Fibroblast of skin of left quadriceps (primary cell): ENCODE measurements at regions not wholly inside any gene's neighbourhood (a gene's known extent, or its start where the extent isn't known, plus 50 kb on each side); places are given as distances from the start of the nearest gene placed in this dataset.
"Not testable (repeated sequence)": the region's sequence is repeated elsewhere in the genome, so short reads cannot be mapped to it uniquely, and the experiment has no call there.

ENCODE experiments used
- DNase-seq, 2 experiments: peaks; one replicate each; pipeline ENCODE4 v3.0.0-alpha.2; 2013; ENCODE audit warnings: low read depth in 2 of 2

DNA sequence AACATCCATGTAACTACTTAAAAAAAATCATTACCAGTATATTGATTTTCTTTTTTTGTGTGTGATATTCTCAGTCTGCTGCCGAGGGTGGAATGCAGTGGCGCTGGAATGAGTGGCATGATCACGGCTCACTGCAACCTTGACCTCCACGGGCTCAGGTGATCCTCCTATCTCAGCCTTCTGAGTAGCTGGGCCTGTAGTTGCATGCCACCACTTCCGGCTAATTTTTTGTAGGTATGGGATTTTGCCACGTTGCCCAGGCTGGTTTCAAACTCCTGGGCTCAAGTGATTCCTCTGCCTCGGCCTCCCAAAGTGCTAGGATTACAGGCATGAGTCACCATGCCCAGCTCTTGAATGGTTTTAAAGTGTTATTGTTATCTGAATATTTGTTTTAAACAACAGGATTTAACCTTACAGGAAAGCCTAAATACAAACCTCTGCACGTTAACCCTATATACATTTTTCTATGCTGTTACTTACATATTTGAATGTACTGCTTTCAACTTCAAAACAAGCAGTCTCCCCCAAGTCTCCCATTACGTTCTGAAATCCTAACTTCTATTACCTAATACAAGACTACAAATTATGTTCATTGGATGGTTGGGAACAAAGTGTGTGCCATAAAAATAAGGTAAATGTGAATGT lies 61.7 kb downstream of the KPNA2 start:
- DNase-seq = no peak

- DNase-seq = not testable (repeated sequence)
Observed at GRCh38 chr17:68099341-68099753, 63.8 kb downstream of the KPNA2 start.

DNA sequence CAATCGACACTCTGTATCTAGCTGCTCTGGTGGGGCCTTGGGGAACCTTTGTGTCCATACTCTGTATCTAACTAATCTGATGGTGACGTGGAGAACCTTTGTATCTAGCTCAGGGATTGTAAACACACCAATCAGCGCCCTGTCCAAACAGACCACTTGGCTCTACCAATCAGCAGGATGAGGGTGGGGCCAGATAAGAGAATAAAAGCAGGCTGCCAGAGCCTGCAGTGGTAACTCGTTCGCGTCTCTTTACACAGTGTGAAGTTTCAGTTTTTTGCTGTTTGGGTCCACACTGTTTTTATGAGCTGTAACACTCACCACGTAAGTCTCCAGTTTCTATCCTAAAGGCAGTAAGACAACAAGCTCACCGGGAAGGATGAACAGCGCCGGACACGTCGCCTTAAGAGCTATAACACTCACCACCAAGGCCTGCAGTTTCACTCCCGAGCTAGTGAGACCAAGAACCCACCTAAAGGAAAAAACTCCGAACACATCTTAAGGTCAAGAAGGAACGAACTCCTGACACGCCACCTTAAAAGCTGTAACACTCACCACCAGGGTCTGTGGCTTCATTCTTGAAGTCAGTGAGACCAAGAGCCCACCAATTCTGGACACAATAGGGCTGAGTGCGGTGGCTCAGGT lies 64.6 kb downstream of the KPNA2 start:
- no peak for DNase-seq

DNA sequence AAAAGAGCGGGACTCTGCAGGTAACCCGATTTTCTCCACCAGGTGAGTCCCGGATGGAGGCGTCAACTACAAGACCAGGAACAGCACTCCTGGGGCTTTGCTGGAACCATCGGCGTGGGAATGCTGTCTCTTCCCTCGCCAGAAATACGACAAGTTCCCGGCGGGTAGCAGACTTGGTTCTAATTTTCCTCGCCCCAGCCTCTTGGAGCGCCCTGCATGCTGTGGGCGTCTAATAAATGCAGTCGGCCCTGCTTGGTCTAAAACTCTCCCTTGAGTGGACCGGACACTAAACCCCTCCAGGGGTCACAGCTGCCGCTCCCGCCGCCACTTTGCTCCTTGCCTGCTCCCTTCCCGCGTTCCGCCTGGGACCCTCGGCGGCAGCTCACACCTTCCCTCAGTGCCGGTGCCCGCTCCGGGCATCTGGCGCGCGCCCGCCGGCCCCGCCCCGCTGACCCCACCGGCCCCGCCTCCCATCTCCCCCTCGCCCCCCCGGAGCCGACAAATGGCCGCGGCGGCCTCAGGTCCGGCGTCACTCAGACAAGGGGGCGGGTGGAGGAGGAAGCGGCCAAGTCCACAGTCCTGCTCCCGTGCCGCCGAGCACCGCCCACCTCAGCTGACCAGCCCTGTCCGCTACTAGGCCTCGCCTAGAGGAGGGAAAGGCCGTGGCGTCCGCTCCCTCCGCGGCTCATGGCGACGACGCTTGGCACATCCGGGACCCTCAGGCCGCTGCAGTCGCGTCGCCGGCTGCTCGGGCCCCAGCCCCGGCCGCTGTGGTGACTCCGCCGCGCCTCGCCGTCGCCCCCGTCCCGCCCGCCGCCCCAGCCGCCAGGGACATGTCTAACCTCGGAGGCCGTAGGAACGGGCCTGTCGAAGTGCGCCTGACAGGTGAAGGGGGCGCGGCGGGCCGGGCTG lies 65.8 kb downstream of the KPNA2 start:
- peak; percentile 45 for DNase-seq

- no peak for DNase-seq
Observed at GRCh38 chr17:68101987-68102314, 66.4 kb downstream of the KPNA2 start.

DNA sequence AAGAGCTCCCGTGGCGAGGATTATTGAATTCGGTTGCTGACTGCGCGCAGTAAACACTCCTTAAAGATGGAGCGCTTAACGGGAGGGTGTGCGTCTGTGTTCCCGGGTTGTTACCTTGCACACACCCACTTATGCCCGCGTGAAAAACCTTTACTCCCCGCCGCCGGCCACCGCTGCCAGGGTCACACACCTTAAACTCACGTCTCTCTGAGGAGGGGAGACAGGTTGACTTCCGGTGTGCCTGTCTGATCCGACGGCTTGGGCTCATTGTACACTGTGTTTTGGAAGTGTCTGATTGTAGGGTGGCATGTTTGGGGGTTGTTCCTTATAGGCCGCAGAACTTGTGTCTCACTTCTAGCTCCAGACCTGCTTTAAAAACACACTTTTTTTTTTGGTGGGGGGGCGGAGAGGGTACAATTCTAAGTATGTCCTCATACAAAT lies 66.8 kb downstream of the KPNA2 start:
- DNase-seq = no peak

DNA sequence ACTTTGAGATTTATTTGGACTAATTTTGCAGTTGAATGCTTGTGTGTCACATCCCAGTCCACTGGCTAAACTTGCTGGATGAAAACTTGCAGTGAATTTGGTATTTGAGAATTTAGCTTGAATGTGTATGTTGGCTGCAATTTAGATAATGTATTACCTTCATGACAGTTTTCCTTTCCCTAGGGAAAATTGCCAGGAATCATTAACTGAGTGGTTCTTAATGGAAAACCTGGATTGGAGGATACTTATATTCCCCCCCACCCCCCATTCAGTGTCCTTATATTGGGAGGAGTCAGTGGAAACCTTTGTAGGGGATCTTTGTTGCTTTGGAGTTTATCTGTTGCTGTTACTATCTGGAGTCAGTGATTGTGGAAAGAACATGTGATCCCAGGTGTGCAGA lies 67.6 kb downstream of the KPNA2 start:
- DNase-seq = no peak

- no peak for DNase-seq
Observed at GRCh38 chr17:68106085-68106484, 70.5 kb downstream of the KPNA2 start.

DNA sequence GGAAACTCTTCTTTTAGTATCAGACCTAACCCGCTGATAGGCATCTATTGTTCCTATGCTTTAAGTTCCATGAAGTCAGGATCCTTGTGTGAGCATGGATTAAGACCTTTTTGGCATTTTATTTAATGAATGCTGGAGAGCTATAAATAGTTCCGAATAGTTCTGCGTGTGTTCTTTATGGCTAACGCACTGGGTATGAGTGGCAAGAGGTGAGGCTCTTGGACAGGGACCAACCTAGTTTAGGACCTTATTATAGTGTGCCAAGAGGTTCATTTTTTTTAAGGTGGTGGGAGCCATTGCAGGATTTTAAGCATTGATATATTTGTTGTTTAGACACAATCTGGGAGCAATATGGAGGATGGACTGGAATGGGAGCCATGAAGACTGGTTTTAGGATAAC lies 71.8 kb downstream of the KPNA2 start:
- no peak for DNase-seq

- no peak for DNase-seq
Observed at GRCh38 chr17:68108313-68109000, 72.9 kb downstream of the KPNA2 start.

DNA sequence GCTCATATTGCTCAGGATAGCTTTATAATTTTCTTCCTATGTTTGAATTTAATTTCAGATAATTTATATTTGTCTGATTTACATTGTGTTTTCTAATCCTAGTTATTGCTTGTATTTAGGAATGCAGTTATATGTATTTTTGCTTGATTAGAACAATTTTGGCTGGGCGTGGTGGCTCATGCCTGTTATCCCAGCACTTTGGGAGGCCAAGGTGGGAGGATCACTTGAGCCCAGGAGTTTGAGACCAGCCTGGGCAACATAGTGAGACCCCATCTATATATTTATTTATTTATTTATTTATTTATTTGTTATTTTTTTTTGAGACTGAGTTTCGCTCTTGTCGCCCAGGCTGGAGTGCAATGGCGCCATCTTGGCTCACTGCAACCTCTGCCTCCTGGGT lies 73.9 kb downstream of the KPNA2 start:
- DNase-seq = not testable (repeated sequence)

DNA sequence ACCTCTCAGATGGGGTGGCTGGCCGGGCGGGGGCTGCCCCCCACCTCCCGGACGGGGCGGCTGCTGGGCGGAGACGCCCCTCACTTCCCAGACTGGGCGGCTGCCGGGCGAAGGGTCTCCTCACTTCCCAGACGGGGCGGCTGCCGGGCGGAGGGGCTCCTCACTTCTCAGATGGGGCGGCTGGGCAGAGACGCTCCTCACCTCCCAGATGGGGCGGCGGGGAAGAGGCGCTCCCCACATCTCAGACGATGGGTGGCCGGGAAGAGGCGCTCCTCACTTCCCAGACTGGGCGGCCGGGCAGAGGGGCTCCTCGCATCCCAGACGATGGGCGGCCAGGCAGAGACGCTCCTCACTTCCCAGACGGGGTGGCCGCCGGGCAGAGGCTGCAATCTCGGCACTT lies 80.7 kb downstream of the KPNA2 start:
- not testable (repeated sequence) for DNase-seq

GRCh38 chr17:68122587-68122986 lies 87.1 kb downstream of the KPNA2 start:
- no peak for DNase-seq

DNA sequence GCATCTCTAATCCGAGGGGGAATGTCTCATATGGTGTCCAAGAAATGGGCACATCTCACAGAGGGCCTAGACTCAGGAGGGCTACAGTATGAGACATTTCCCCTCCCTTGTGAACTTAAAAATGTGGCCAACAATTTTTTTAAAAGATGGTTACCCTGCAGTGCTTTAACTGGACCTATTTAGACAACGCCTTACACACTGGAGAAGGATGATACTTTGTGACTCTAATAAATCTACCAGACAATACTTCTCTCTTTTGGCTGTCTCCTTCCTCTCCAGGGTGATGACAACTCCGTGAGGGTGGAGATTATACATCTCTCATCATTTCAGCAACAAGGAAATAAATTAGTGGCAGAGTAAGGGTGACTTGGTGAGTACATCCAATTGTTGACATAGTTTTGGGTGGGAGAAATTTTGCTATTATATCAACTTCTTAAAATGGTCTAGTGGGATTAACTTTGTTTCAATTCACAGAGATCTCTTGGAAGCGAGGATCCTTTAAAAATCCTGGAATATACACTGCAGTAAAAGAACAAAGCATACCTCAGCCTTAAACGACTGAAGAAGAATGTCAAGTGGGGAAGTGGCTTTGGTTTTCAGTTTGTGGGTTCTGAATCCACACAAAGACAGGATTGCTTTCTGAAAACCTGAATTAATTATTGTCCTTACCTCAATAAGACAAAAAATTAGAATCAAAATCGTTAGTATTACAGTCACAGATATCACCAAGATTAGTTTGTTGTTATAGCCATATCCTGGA lies 89.8 kb downstream of the KPNA2 start:
- DNase-seq = no peak

DNA sequence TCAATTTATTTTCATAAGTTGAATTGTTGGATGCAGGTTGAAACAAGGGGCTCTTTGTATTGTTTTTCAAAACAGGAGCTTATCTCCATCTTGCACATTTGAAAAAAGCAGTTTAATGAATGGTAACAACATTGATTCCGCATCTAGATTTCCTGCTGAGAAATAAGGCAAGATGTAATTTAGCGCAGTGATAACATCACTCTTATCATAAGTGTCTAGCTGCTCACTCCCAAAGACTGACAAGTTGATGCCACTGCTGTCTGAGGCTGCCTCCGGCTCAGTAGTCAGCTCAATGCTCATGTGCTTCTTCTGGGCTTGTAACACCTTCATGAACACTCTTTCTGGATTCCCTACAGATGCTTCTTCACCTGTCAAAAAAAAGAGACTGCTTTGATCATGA lies 92.4 kb downstream of the KPNA2 start:
- DNase-seq = no peak

DNA sequence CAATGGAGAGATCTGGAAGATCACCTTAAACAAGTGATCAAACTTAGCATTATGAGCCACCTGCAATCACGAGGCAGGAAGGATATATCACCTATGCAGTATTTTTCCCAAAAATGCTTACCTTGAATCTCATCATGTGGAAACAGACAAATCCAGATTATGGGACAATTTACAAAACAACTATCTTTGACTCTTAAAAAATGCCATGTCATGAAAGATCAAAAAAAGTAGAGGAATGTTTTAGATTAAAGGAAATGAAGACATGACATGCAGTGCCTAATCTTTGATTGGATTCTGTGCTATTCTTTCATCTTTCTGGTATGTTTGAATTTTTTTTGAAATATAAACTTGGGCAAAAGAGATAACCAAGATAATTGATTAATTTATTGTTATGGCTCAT lies 95.9 kb downstream of the KPNA2 start:
- DNase-seq = no peak

DNA sequence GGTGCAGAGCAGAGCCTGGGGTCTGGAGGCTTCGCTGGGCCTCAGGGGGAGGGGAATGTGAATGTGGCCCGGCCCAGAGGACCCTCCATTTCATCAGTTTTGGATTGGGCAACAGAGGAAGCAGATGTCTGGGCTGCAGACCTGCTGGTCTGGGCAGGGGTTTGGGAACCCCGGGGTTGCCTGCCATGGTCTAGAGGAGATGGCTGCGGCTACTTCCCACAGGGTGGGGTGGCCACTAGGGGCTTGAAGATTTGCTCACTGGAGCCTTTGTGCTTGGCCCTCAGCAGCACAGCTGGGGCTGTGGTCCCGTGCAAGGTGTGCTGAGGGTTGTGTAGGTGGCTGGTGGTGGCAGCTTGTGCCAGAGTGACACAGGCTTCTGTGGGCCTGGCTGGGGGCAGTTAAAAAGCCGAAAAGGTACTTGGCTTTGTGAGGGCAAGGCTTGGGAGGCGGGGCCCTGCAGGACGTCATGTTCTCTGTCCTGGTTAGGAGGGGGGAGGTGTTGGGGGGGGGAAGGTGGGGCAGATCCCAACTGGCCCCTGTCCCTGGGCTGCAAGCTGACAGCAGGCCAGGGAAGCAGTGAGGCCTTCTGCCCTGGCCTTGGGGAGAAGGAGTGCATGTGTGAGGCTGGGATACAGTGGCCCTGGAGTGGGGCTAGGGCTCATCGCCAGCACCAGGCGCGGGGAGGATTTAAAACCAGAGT lies 98.0 kb downstream of the KPNA2 start:
- DNase-seq = no peak

- DNase-seq = no peak
Observed at GRCh38 chr17:68134046-68134637, 98.6 kb downstream of the KPNA2 start.

DNA sequence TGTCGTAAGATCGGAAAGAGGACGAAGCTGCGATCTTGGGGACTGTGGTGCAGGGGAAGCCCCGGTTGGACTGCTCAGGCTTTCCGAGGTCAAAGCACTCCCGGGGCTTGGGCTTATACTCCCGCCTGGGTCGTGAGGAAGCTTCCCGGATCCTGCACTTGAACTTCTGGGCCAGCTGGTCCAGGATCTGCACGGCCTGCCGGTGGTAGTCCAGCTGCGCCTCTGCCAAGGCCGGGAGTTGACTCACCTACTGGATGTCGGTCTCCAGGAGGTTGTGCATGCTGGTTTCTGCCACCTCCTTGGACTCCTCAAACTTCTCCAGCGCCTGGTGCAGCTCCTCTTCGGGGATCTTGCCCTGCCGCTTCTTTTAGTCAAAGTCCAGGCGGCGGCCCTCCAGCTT lies 99.2 kb downstream of the KPNA2 start:
- DNase-seq = no peak

DNA sequence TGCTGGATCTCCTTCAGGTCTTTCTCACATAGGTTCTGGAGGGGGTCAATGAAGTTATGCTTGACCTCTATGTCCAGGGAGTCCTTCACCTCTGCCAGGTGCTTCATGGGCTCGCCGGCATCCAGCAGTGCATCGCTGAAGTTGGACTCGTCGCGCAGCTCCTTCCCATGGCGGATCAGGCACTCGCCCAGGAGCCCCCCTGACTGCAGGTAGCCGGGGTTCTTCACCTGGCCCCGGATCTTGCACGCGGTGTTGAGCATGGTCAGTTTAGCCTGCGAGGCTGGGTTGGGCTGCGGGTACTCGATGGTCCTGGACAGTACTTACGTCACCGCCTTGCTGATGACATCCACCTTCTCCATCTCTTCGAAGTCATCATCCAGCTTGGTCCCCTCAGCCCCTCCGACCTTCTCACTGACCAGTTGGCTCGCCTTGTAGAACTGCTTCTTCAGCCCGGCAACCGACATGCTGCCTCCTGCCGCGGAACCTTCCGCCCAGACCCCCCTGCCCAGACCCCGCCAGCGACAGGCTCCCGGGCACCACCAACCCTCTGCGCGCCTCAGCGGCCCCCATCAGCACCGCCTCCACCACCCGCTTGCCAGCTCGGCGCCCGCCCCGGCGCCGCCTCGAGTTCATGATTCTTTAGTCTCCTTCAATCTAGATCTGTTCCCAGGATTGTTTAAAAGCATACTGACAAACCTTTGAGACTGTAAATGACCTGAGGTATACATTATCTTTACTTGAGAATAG lies 99.8 kb downstream of the KPNA2 start:
- no peak for DNase-seq
